ENCODE measurements at regions not wholly inside any gene's neighbourhood (a gene's known extent, or its start where the extent isn't known, plus 50 kb on each side); places are given as distances from the start of the nearest gene placed in this dataset.

DNA sequence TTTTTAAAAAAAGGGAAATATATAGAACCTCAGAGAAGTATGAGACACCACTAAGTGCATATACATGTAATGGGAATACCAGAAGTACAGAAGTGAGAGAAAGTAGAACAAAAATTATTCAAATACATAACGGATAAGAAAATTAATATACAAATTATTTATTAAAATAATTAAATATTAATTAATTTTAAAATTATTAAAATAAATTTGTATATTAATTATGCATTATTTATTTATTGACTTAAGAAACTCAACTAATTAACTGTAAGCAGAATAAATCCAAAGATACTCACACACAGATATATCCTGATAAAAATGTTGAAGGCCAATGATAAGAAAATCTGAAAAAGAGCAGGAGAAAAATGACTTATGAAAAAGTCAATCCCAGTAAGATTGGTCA lies 1333.5 kb upstream of the CELF2 start:
- no peak for TF ChIP-seq CTCF (IDR thresholded peaks at IDR 0.05)
- TF ChIP-seq POLR2A (IDR thresholded peaks at IDR 0.05), result no peak
